ENCODE measurements at regions not wholly inside any gene's neighbourhood (a gene's known extent, or its start where the extent isn't known, plus 50 kb on each side); places are given as distances from the start of the nearest gene placed in this dataset.

GRCh38 chr15:100818927-100819326, 60.7 kb upstream of the ALDH1A3 start:
- no TSS peak for BruUV-seq (replicated peaks)
- ATAC-seq: no peak
- Histone ChIP-seq H3K9me3 (ENCODE audit: control insufficient read depth in 1 of 2, insufficient read depth in 1 of 2, low read depth in 1 of 2, low read length in 2 of 2) (peaks cover 14 to 15% of the 10 kb centered on the region in 2 experiments; a peak in 3 of 4 replicates), H3K27ac (ENCODE audit: low read depth, low read length) (no peak overlapping the region), H3K4me1 (ENCODE audit: control insufficient read depth in 1 of 2, insufficient read depth in 2 of 2, low read length in 2 of 2) (no peaks in the 10 kb centered on the region), H2AFZ (ENCODE audit: low read depth, low read length, poor library complexity, severe bottlenecking) (no peak overlapping the region), H3K9me2 (ENCODE audit: insufficient read depth) (no peaks in the 10 kb centered on the region), H3K9ac (ENCODE audit: low read length) (no peak overlapping the region), H3K27me3 (ENCODE audit: insufficient read depth, low read length) (no peaks in the 10 kb centered on the region), H4K20me1 (ENCODE audit: insufficient read depth) (no peaks in the 10 kb centered on the region), H3K4me2 (ENCODE audit: low read length) (no peak overlapping the region), H3K4me3 (replicated peaks in 1 of 2; ENCODE audit: low read depth in 1 of 2, low read length in 2 of 2) (no peak overlapping the region), H3K36me3 (ENCODE audit: control insufficient read depth in 1 of 2, insufficient read depth in 2 of 2, low read length in 2 of 2) (no peaks in the 10 kb centered on the region), H3K79me2 (ENCODE audit: insufficient read depth, low read length) (no peaks in the 10 kb centered on the region)
- DNase-seq (ENCODE audit: low read depth, low spot score): no peak
- CTCF ChIA-PET: no interaction called here
- TF ChIP-seq EGR1 (IDR thresholded peaks at IDR 0.05; ENCODE audit: low read depth): no peak
- no peak for TF ChIP-seq POLR2AphosphoS5 (IDR thresholded peaks at IDR 0.05; ENCODE audit: low read depth, low read length)
- TF ChIP-seq ZFX (IDR thresholded peaks at IDR 0.05): no peak
- no peak for TF ChIP-seq REST (IDR thresholded peaks at IDR 0.05; ENCODE audit: low read depth)
- TF ChIP-seq ELF1 (IDR thresholded peaks at IDR 0.05; ENCODE audit: borderline replicate concordance, low read depth): no peak
- TF ChIP-seq POLR2A (IDR thresholded peaks at IDR 0.05; ENCODE audit: borderline replicate concordance, extremely low read depth, insufficient read depth, insufficient read length): no peak
- no peak for TF ChIP-seq JUND (IDR thresholded peaks at IDR 0.05)
- no peak for TF ChIP-seq ZNF274 (IDR thresholded peaks at IDR 0.05; ENCODE audit: low read depth, low read length)
- RAD21 ChIA-PET (ENCODE audit: low non-redundant PET in 1 of 2, low total read pairs in 2 of 2, uncharacterized antibody in 2 of 2, unreplicated experiment in 2 of 2): no interaction called here
- intact Hi-C loops (cut with micrococcal nuclease): no loop called here
- POLR2A ChIA-PET: no interaction called here

GRCh38 chr15:100820528-100820927, 59.1 kb upstream of the ALDH1A3 start:
- ChIA-PET POLR2A (no interaction called here), CTCF (no interaction called here), RAD21 (ENCODE audit: low non-redundant PET in 1 of 2, low total read pairs in 2 of 2, uncharacterized antibody in 2 of 2, unreplicated experiment in 2 of 2) (no interaction called here)
- Histone ChIP-seq H2AFZ (ENCODE audit: low read depth, low read length, poor library complexity, severe bottlenecking) (no peak overlapping the region), H3K4me1 (ENCODE audit: control insufficient read depth in 1 of 2, insufficient read depth in 2 of 2, low read length in 2 of 2) (no peaks in the 10 kb centered on the region), H3K27me3 (ENCODE audit: insufficient read depth, low read length) (no peaks in the 10 kb centered on the region), H3K79me2 (ENCODE audit: insufficient read depth, low read length) (no peaks in the 10 kb centered on the region), H3K9ac (ENCODE audit: low read length) (no peak overlapping the region), H3K4me3 (replicated peaks in 1 of 2; ENCODE audit: low read depth in 1 of 2, low read length in 2 of 2) (no peak overlapping the region), H3K27ac (ENCODE audit: low read depth, low read length) (no peak overlapping the region), H3K36me3 (ENCODE audit: control insufficient read depth in 1 of 2, insufficient read depth in 2 of 2, low read length in 2 of 2) (no peaks in the 10 kb centered on the region), H4K20me1 (ENCODE audit: insufficient read depth) (no peaks in the 10 kb centered on the region), H3K9me2 (ENCODE audit: insufficient read depth) (no peaks in the 10 kb centered on the region), H3K4me2 (ENCODE audit: low read length) (no peak overlapping the region), H3K9me3 (ENCODE audit: control insufficient read depth in 1 of 2, insufficient read depth in 1 of 2, low read depth in 1 of 2, low read length in 2 of 2) (peaks cover 6 to 14% of the 10 kb centered on the region in 2 experiments; a peak in 3 of 4 replicates)
- intact Hi-C loops (cut with micrococcal nuclease): no loop called here
- no peak for ATAC-seq
- BruUV-seq (replicated peaks): no TSS peak
- TF ChIP-seq ZNF274 (IDR thresholded peaks at IDR 0.05; ENCODE audit: low read depth, low read length) (no peak), EZH2 (IDR thresholded peaks at IDR 0.05) (no peak), RAD21 (IDR thresholded peaks at IDR 0.05; ENCODE audit: low read depth) (no peak), SIN3A (IDR thresholded peaks at IDR 0.05; ENCODE audit: low read depth) (no peak)
- DNase-seq (ENCODE audit: low read depth, low spot score): no peak
